Lower leg skin (tissue), 4 donors: ENCODE measurements at regions not wholly inside any gene's neighbourhood (a gene's known extent, or its start where the extent isn't known, plus 50 kb on each side); places are given as distances from the start of the nearest gene placed in this dataset.

ENCODE experiments used
- DNase-seq, 2 donors: peaks; one replicate each; pipeline ENCODE4 v3.0.0-alpha.2; 2019; ENCODE audit warnings: low spot score in 2 of 2
- H3K4me3 ChIP-seq: fragments of 200-600 bp; sonication (generic); 2 replicates; pipeline ENCODE4 v1.5.1; 2017; ENCODE audit warnings: mild to moderate bottlenecking, low read depth; ENCODE audit not compliant: poor library complexity, severe bottlenecking
- CTCF ChIP-seq, 3 donors: fragments of 450-650 bp; IDR thresholded peaks; one replicate each; pipeline ENCODE4 v1.5.1; 2016; ENCODE audit warnings: antibody characterized with exemption in 3 of 3, mild to moderate bottlenecking in 3 of 3, moderate library complexity in 2 of 3
- POLR2A ChIP-seq, 2 donors: fragments of 450-650 bp; IDR thresholded peaks; one replicate each; pipeline ENCODE4 v1.6.1; 2016 to 2017; ENCODE audit warnings: antibody characterized with exemption in 2 of 2, mild to moderate bottlenecking in 1 of 2, moderate library complexity in 1 of 2
- WGBS, 2 donors: methylation state at CpG; one replicate each; pipeline ENCODE4 v1.1.5; 2018; 5-methylcytosine and 5-hydroxymethylcytosine counted together
- intact Hi-C: fragments of 100-400 bp; cut with DNase I; formaldehyde crosslinking; loops from one replicate; pipeline ENCODE4 v1.15.0; 2023; ENCODE audit warnings: low total_unique reads

- 77 to 79% methylated on average over 6 of the region's 6 CpGs for WGBS, 2 donors
- DNase-seq, result no peak
- intact Hi-C loops, result no loop called here
- H3K4me3 ChIP-seq, result no peak overlapping the region
- TF ChIP-seq POLR2A (IDR thresholded peaks at IDR 0.05) (no peak), CTCF (IDR thresholded peaks at IDR 0.05) (no peak)
These were observed 102.2 kb upstream of the TAF1B start for GRCh38 chr2:9741110-9741509.

GRCh38 chr2:9742601-9743000 lies 100.7 kb upstream of the TAF1B start:
- no peak for TF ChIP-seq CTCF (IDR thresholded peaks at IDR 0.05)
- TF ChIP-seq POLR2A (IDR thresholded peaks at IDR 0.05), result no peak
- no peak for DNase-seq
- no peak overlapping the region for H3K4me3 ChIP-seq
- intact Hi-C loops, result no loop called here
- WGBS, 2 donors, result 74 to 88% methylated on average over 5 of the region's 5 CpGs

GRCh38 chr2:9744256-9745004 lies 98.8 kb upstream of the TAF1B start:
- no peak for DNase-seq
- H3K4me3 ChIP-seq, result no peak overlapping the region
- intact Hi-C loops, result no loop called here
- 54 to 63% methylated on average over 12 of the region's 12 CpGs for WGBS, 2 donors
- TF ChIP-seq POLR2A (IDR thresholded peaks at IDR 0.05) (no peak), CTCF (IDR thresholded peaks at IDR 0.05) (no peak)

GRCh38 chr2:9745153-9745899 lies 97.9 kb upstream of the TAF1B start:
- no peak for TF ChIP-seq CTCF (IDR thresholded peaks at IDR 0.05)
- no peak for TF ChIP-seq POLR2A (IDR thresholded peaks at IDR 0.05)
- H3K4me3 ChIP-seq, result no peak overlapping the region
- WGBS, 2 donors, result 67 to 84% methylated on average over 3 of the region's 3 CpGs
- DNase-seq, result no peak
- intact Hi-C loops, result no loop called here

GRCh38 chr2:9747396-9747795 lies 95.9 kb upstream of the TAF1B start:
- TF ChIP-seq POLR2A (IDR thresholded peaks at IDR 0.05), result no peak
- DNase-seq, result no peak
- WGBS, 2 donors, result 92 to 95% methylated on average over 3 to 4 of the region's 4 CpGs
- intact Hi-C loops, result no loop called here
- H3K4me3 ChIP-seq, result no peak overlapping the region

- intact Hi-C loops, result no loop called here
- no peak for DNase-seq
- WGBS, 2 donors, result 79 to 86% methylated on average over 6 of the region's 6 CpGs
- TF ChIP-seq CTCF (IDR thresholded peaks at IDR 0.05) (no peak), POLR2A (IDR thresholded peaks at IDR 0.05) (no peak)
- H3K4me3 ChIP-seq, result no peak overlapping the region
These were observed 94.7 kb upstream of the TAF1B start for GRCh38 chr2:9748577-9748976.
